H9 (cell line): ENCODE measurements at regions not wholly inside any gene's neighbourhood (a gene's known extent, or its start where the extent isn't known, plus 50 kb on each side); places are given as distances from the start of the nearest gene placed in this dataset.
A peak's percentile ranks its signal among the peaks of the same experiment; 100 is the strongest.

ENCODE experiments used
- DNase-seq: peaks from one replicate; pipeline ENCODE4 v3.0.0-alpha.2; 2017
- H2AFZ ChIP-seq: one replicate; pipeline ENCODE4 v1.6.1; 2013; ENCODE audit warnings: mild to moderate bottlenecking, low read length, control low read depth, moderate library complexity
- H2AK5ac ChIP-seq: 2 replicates; pipeline ENCODE4 v1.6.1; 2013; ENCODE audit warnings: low read length, control low read depth, mixed read lengths; ENCODE audit not compliant: insufficient read length
- H2BK120ac ChIP-seq: one replicate; pipeline ENCODE4 v1.6.1; 2013; ENCODE audit warnings: low read depth, mild to moderate bottlenecking, low read length, control low read depth, inconsistent platforms; ENCODE audit not compliant: poor library complexity, severe bottlenecking
- H2BK12ac ChIP-seq: 2 replicates; pipeline ENCODE4 v1.6.1; 2013; ENCODE audit warnings: low read length, control low read depth, mixed read lengths, low read depth; ENCODE audit not compliant: insufficient read length
- H2BK15ac ChIP-seq: 2 replicates; pipeline ENCODE4 v1.6.1; 2013; ENCODE audit warnings: low read depth, low read length, control low read depth
- H2BK20ac ChIP-seq: one replicate; pipeline ENCODE4 v1.6.1; 2013; ENCODE audit warnings: low read depth, mild to moderate bottlenecking, low read length, control low read depth, inconsistent platforms; ENCODE audit not compliant: poor library complexity, severe bottlenecking
- H2BK5ac ChIP-seq: 2 replicates; pipeline ENCODE4 v1.6.1; 2013; ENCODE audit warnings: low read length, control low read depth, mixed read lengths; ENCODE audit not compliant: insufficient read length
- H3K14ac ChIP-seq: 2 replicates; pipeline ENCODE4 v1.6.1; 2013; ENCODE audit warnings: low read length, control low read depth; ENCODE audit not compliant: insufficient read depth
- H3K18ac ChIP-seq: 2 replicates; pipeline ENCODE4 v1.6.1; 2013; ENCODE audit warnings: low read depth, mild to moderate bottlenecking, mixed read lengths, low read length, control low read depth; ENCODE audit not compliant: insufficient read length
- H3K23ac ChIP-seq: 2 replicates; pipeline ENCODE4 v1.6.1; 2013; ENCODE audit warnings: low read length, control low read depth, mixed read lengths, low read depth; ENCODE audit not compliant: insufficient read length
- H3K23me2 ChIP-seq: 2 replicates; pipeline ENCODE4 v1.6.1; 2013; ENCODE audit warnings: low read depth, mild to moderate bottlenecking, mixed read lengths, low read length, control low read depth; ENCODE audit not compliant: insufficient read length, poor library complexity, severe bottlenecking
- H3K27ac ChIP-seq: 2 replicates; pipeline ENCODE4 v1.5.1; 2013; ENCODE audit warnings: low read length, control low read depth, mixed read lengths, low read depth; ENCODE audit not compliant: insufficient read length
- H3K27me3 ChIP-seq: 2 replicates; pipeline ENCODE4 v1.6.1; 2013; ENCODE audit warnings: low read length, control low read depth, inconsistent platforms; ENCODE audit not compliant: insufficient read depth
- H3K4ac ChIP-seq: 2 replicates; pipeline ENCODE4 v1.6.1; 2013; ENCODE audit warnings: low read depth, mild to moderate bottlenecking, control low read depth, inconsistent platforms, low read length, moderate library complexity
- H3K4me1 ChIP-seq: 2 replicates; pipeline ENCODE4 v1.6.1; 2013; ENCODE audit warnings: low read length, control low read depth, inconsistent platforms; ENCODE audit not compliant: insufficient read depth
- H3K4me2 ChIP-seq: 2 replicates; pipeline ENCODE4 v1.6.1; 2013; ENCODE audit warnings: low read length, control low read depth, mixed read lengths; ENCODE audit not compliant: insufficient read length, insufficient read depth
- H3K56ac ChIP-seq: 2 replicates; pipeline ENCODE4 v1.6.1; 2013; ENCODE audit warnings: low read depth, mild to moderate bottlenecking, mixed read lengths, low read length, control low read depth; ENCODE audit not compliant: insufficient read length
- H3K79me1 ChIP-seq: 2 replicates; pipeline ENCODE4 v1.6.1; 2013; ENCODE audit warnings: low read depth, mild to moderate bottlenecking, moderate library complexity, low read length, control low read depth, inconsistent platforms; ENCODE audit not compliant: insufficient read depth, poor library complexity, severe bottlenecking
- H3K79me2 ChIP-seq: 2 replicates; pipeline ENCODE4 v1.6.1; 2013; ENCODE audit warnings: low read length, control low read depth, inconsistent platforms; ENCODE audit not compliant: insufficient read depth
- H3K9ac ChIP-seq: 2 replicates; pipeline ENCODE4 v1.6.1; 2013; ENCODE audit warnings: low read length, control low read depth, mixed read lengths; ENCODE audit not compliant: insufficient read length; ENCODE audit errors: extremely low read depth
- H3K9me3 ChIP-seq: one replicate; pipeline ENCODE4 v1.6.1; 2013; ENCODE audit warnings: low read depth, low read length, inconsistent platforms; ENCODE audit not compliant: control insufficient read depth
- H3T11ph ChIP-seq: one replicate; pipeline ENCODE4 v1.6.1; 2013; ENCODE audit warnings: mild to moderate bottlenecking, low read length, control low read depth, inconsistent platforms
- H4K20me1 ChIP-seq: one replicate; pipeline ENCODE4 v1.6.1; 2013; ENCODE audit not compliant: control insufficient read depth, insufficient read length, insufficient read depth
- H4K5ac ChIP-seq: 2 replicates; pipeline ENCODE4 v1.6.1; 2013; ENCODE audit warnings: low read depth, mild to moderate bottlenecking, mixed read lengths, low read length, control low read depth; ENCODE audit not compliant: insufficient read length
- H4K8ac ChIP-seq: replicated peaks from 2 replicates; pipeline ENCODE4 v1.6.1; 2013; ENCODE audit warnings: low read length, control low read depth, mixed read lengths, low read depth; ENCODE audit not compliant: insufficient read length
- H4K91ac ChIP-seq: 2 replicates; pipeline ENCODE4 v1.6.1; 2013; ENCODE audit warnings: low read depth, mild to moderate bottlenecking, moderate library complexity, mixed read lengths, low read length, control low read depth; ENCODE audit not compliant: insufficient read length
- H3K27ac Mint-ChIP-seq, 3 experiments: 2 replicates in 2 of 3; 3 replicates in 1 of 3; pipeline ENCODE4 v1.8.0; 2020 to 2021; ENCODE audit warnings: mixed read lengths in 3 of 3, mild to moderate bottlenecking in 1 of 3, moderate library complexity in 1 of 3
- H3K27me3 Mint-ChIP-seq: 2 replicates; pipeline ENCODE4 v1.8.0; 2021; ENCODE audit warnings: low read depth, mild to moderate bottlenecking, moderate library complexity, mixed read lengths
- H3K36me3 Mint-ChIP-seq, 3 experiments: 2 replicates in 2 of 3; 3 replicates in 1 of 3; pipeline ENCODE4 v1.8.0; 2020 to 2021; ENCODE audit warnings: low read depth in 3 of 3, mixed read lengths in 3 of 3; ENCODE audit not compliant: insufficient read depth in 1 of 3
- H3K4me1 Mint-ChIP-seq, 2 experiments: 2 replicates each; pipeline ENCODE4 v1.8.0; 2020; ENCODE audit warnings: mixed read lengths in 2 of 2
- H3K4me3 Mint-ChIP-seq, 2 experiments: 2 replicates in 1 of 2; 3 replicates in 1 of 2; pipeline ENCODE4 v1.8.0; 2020 to 2021; ENCODE audit warnings: mild to moderate bottlenecking in 2 of 2, mixed read lengths in 2 of 2, moderate library complexity in 1 of 2
- H3K9me3 Mint-ChIP-seq, 2 experiments: 2 replicates in 1 of 2; 3 replicates in 1 of 2; pipeline ENCODE4 v1.8.0; 2020; ENCODE audit warnings: mild to moderate bottlenecking in 2 of 2, mixed read lengths in 2 of 2, moderate library complexity in 1 of 2
- WGBS: extraction: QIAGEN DNeasy Blood & Tissue Kit; methylation state at CpG from one replicate; pipeline ENCODE4 v1.1.7; 2013; ENCODE audit warnings: missing lambda C conversion rate, low lambda C conversion rate, mixed read lengths; ENCODE audit not compliant: insufficient read length; ENCODE audit errors: extremely low coverage; 5-methylcytosine and 5-hydroxymethylcytosine counted together
- TF ChIP-seq, protein P1 (sequence below): fragments of 200-600 bp; sonication (generic); conservative IDR thresholded peaks from 3 replicates; pipeline ENCODE4 v1.8.0; 2021; ENCODE audit warnings: antibody characterized with exemption, mild to moderate bottlenecking

DNA sequence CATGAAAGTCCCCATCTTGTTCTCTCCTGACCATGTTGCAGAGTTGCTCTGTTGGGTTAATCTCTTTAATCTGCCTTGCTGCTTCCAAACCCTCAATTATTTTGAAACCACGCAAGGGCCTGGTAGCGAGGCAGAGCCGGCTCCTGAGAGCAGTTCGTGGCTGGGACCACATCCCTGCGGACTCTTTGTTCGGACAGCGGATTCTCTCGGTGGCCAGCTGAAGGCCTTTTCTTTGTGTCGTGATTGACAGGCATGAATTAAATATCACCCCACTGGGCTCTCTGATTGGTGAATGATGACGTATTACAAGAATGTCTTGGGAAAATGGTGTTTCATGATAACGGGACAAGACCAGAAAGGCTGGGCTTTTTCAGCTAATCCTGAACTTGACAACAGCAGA lies 66.9 kb upstream of the ARHGAP21 start:
- no peaks in the 10 kb centered on the region for H3K9me3 Mint-ChIP-seq
- DNase-seq, result no peak
- no peak overlapping the region for H2BK20ac ChIP-seq

More for the DNA sequence above, 66.9 kb upstream of the ARHGAP21 start:
- Histone ChIP-seq H3K9me3 (no peaks in the 10 kb centered on the region), H3K9ac (no peak overlapping the region), H4K8ac (no peak overlapping the region), H3K23me2 (no peaks in the 10 kb centered on the region), H3K79me1 (no peaks in the 10 kb centered on the region), H3K23ac (no peak overlapping the region), H3K18ac (no peak overlapping the region), H2BK120ac (no peak overlapping the region), H3K4ac (no peak overlapping the region), H4K5ac (no peak overlapping the region), H3K56ac (no peak overlapping the region), H3K14ac (peak overlapping the region; percentile 13; the same call in 1 of the 2 replicates), H3K27ac (no peak overlapping the region), H2BK15ac (no peak overlapping the region; the same call in 1 of the 2 replicates), H3K4me2 (no peak overlapping the region), H4K20me1 (no peaks in the 10 kb centered on the region), H4K91ac (no peak overlapping the region), H2BK12ac (no peak overlapping the region), H3K27me3 (no peaks in the 10 kb centered on the region), H2BK5ac (no peak overlapping the region), H2AFZ (no peak overlapping the region), H3K4me1 (no peaks in the 10 kb centered on the region), H2AK5ac (no peak overlapping the region), H3K79me2 (no peaks in the 10 kb centered on the region), H3T11ph (no peak overlapping the region)
- TF ChIP-seq, protein P1, sequence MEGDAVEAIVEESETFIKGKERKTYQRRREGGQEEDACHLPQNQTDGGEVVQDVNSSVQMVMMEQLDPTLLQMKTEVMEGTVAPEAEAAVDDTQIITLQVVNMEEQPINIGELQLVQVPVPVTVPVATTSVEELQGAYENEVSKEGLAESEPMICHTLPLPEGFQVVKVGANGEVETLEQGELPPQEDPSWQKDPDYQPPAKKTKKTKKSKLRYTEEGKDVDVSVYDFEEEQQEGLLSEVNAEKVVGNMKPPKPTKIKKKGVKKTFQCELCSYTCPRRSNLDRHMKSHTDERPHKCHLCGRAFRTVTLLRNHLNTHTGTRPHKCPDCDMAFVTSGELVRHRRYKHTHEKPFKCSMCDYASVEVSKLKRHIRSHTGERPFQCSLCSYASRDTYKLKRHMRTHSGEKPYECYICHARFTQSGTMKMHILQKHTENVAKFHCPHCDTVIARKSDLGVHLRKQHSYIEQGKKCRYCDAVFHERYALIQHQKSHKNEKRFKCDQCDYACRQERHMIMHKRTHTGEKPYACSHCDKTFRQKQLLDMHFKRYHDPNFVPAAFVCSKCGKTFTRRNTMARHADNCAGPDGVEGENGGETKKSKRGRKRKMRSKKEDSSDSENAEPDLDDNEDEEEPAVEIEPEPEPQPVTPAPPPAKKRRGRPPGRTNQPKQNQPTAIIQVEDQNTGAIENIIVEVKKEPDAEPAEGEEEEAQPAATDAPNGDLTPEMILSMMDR, result no peak
- Mint-ChIP-seq H3K4me1 (peaks cover 0 to 2% of the 10 kb centered on the region in 2 experiments; a peak in 1 of 4 replicates), H3K27me3 (no peaks in the 10 kb centered on the region), H3K4me3 (no peak overlapping the region), H3K27ac (no peak overlapping the region), H3K36me3 (no peaks in the 10 kb centered on the region)
- WGBS, result no CpG with 5 or more reads among the region's 11 CpGs
